ENCODE measurements at regions not wholly inside any gene's neighbourhood (a gene's known extent, or its start where the extent isn't known, plus 50 kb on each side); places are given as distances from the start of the nearest gene placed in this dataset.

DNA sequence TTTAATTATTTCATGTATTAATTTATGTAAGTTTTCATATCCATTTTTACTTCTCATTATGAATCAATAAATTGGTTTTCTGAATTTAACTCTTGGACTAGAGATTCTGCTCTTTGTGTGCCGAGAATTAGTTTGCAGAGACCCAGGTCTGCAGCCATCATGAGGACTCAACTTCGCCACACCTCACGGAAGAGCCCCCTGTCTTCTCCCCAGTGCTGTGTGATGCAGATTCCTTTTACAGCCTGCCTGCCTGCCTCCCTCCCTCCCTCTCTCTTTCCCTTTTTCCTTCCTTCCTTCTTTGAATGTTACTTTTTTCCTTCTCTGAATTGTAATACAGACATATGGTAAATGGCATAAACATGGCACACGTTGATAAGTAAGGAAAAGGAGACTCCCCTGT lies 947.7 kb downstream of the TBC1D22A start:
- TF ChIP-seq, protein P1, sequence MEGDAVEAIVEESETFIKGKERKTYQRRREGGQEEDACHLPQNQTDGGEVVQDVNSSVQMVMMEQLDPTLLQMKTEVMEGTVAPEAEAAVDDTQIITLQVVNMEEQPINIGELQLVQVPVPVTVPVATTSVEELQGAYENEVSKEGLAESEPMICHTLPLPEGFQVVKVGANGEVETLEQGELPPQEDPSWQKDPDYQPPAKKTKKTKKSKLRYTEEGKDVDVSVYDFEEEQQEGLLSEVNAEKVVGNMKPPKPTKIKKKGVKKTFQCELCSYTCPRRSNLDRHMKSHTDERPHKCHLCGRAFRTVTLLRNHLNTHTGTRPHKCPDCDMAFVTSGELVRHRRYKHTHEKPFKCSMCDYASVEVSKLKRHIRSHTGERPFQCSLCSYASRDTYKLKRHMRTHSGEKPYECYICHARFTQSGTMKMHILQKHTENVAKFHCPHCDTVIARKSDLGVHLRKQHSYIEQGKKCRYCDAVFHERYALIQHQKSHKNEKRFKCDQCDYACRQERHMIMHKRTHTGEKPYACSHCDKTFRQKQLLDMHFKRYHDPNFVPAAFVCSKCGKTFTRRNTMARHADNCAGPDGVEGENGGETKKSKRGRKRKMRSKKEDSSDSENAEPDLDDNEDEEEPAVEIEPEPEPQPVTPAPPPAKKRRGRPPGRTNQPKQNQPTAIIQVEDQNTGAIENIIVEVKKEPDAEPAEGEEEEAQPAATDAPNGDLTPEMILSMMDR (conservative IDR thresholded peaks at IDR 0.05; ENCODE audit: low read depth, low read length) = no peak
- TF ChIP-seq EZH2 (IDR thresholded peaks at IDR 0.05; ENCODE audit: low read length, unreplicated experiment) (no peak), EZH2phosphoT487 (IDR thresholded peaks at IDR 0.05; ENCODE audit: borderline replicate concordance, low read length) (no peak)

Data from PC-3 (cell line).